Mesothelial cell of epicardium (in vitro differentiated cells): ENCODE measurements at regions not wholly inside any gene's neighbourhood (a gene's known extent, or its start where the extent isn't known, plus 50 kb on each side); places are given as distances from the start of the nearest gene placed in this dataset.
"Not testable (repeated sequence)": the region's sequence is repeated elsewhere in the genome, so short reads cannot be mapped to it uniquely, and the experiment has no call there.

Source experiments
- DNase-seq, 2 experiments: peaks; one replicate each; pipeline ENCODE4 v3.0.0; 2021; ENCODE audit warnings: low spot score in 2 of 2; ENCODE audit not compliant: unreplicated experiment in 2 of 2
- H3K27ac Mint-ChIP-seq: 2 replicates; pipeline ENCODE4 v1.8.0; 2021; ENCODE audit warnings: mixed read lengths
- H3K27me3 Mint-ChIP-seq: 2 replicates; pipeline ENCODE4 v1.8.0; 2021; ENCODE audit warnings: low read depth, mixed read lengths
- H3K36me3 Mint-ChIP-seq: 2 replicates; pipeline ENCODE4 v1.8.0; 2021; ENCODE audit warnings: mixed read lengths
- H3K4me1 Mint-ChIP-seq: 2 replicates; pipeline ENCODE4 v1.8.0; 2021; ENCODE audit warnings: mixed read lengths
- H3K4me3 Mint-ChIP-seq: 2 replicates; pipeline ENCODE4 v1.8.0; 2021; ENCODE audit warnings: mild to moderate bottlenecking, moderate library complexity, mixed read lengths
- H3K9me3 Mint-ChIP-seq: 2 replicates; pipeline ENCODE4 v1.8.0; 2021; ENCODE audit warnings: mixed read lengths
- CTCF ChIP-seq: fragments of 200-600 bp; sonication (generic); IDR thresholded peaks from one replicate; pipeline ENCODE4 v1.5.0; 2021; ENCODE audit warnings: antibody characterized with exemption; ENCODE audit not compliant: unreplicated experiment

GRCh38 chr14:105711841-105712460 is 185.6 kb downstream of the TMEM121 start:
- TF ChIP-seq CTCF, result no peak
- Mint-ChIP-seq H3K4me1 (no peaks in the 10 kb centered on the region), H3K27me3 (no peaks in the 10 kb centered on the region)

DNA sequence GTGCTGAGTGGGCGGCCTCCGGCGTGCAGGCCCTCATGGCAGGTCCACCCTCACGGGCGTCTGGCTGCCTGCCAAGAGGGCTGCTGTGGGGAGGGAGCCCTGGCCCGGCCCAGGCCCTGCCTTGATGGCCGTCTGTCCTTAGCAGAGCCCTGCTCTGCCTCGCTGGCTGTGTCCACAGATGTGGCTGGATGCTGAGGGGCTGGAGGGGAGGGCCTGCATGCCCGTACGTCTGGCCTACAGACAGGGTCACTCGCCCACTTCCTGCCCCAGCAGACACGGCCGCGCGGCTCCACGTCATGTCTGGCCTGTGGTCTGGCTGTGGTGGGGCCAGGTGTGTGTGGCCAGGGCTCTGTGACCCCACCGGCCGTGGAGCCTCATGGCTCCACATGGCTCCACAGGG is 186.3 kb downstream of the TMEM121 start:
- not testable (repeated sequence) for H3K4me3 Mint-ChIP-seq, H3K36me3 Mint-ChIP-seq, H3K27me3 Mint-ChIP-seq, H3K4me1 Mint-ChIP-seq, DNase-seq, H3K27ac Mint-ChIP-seq, H3K9me3 Mint-ChIP-seq

More at GRCh38 chr14:105711841-105712460, 185.6 kb downstream of the TMEM121 start:
- H3K36me3 Mint-ChIP-seq, result no peaks in the 10 kb centered on the region
- H3K27ac Mint-ChIP-seq, result no peak overlapping the region
- H3K9me3 Mint-ChIP-seq, result no peaks in the 10 kb centered on the region
- H3K4me3 Mint-ChIP-seq, result no peak overlapping the region
- DNase-seq, result peak in 1 of 2 experiments; percentile 24

DNA sequence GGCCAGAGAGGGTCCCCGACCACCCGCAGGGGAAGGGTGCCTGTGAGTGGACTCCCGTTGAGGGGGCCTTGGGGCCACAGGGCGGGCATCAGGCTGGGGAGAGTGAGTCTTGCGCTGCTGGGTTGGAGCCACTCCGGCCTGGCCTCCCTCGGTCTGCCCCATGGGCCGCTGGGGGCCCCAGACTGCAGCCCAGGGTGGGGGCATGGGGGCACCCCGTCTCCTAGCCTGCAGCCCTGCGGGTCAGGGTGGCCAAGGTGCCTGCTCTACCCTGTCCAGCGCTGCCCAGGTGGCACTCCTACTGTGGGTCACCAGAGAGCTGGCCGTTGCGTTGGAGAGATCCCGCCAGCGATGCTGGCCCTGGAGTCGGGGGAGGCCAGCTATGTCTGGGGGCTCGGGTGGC is 186.8 kb downstream of the TMEM121 start:
- peak in 1 of 2 experiments; percentile 26 for DNase-seq
- H3K36me3 Mint-ChIP-seq, H3K4me1 Mint-ChIP-seq, H3K4me3 Mint-ChIP-seq, H3K27ac Mint-ChIP-seq, H3K27me3 Mint-ChIP-seq, H3K9me3 Mint-ChIP-seq: not testable (repeated sequence)

DNA sequence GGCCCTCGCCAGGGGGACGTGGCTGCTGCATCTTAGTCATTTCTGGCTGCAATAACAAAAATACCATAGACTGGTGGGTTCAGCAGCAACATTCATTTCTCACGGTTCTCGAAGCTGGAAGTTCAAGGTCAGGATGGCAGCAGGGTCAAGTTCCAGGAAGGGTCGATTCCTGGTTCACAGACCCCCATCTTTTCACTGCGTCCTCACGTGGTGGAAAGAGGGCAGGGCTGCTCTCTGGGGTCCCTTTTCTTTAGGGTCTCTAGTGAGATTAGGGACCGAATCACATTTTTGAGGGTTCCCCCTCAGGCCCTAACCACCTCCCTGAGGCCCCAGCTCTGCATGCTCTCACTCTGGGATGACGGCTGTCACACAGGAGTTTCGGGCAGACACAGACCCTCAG is 187.5 kb downstream of the TMEM121 start:
- H3K27me3 Mint-ChIP-seq, H3K4me3 Mint-ChIP-seq, H3K27ac Mint-ChIP-seq, H3K4me1 Mint-ChIP-seq, H3K36me3 Mint-ChIP-seq, H3K9me3 Mint-ChIP-seq: not testable (repeated sequence)
- DNase-seq, result peak in 1 of 2 experiments; percentile 7

DNA sequence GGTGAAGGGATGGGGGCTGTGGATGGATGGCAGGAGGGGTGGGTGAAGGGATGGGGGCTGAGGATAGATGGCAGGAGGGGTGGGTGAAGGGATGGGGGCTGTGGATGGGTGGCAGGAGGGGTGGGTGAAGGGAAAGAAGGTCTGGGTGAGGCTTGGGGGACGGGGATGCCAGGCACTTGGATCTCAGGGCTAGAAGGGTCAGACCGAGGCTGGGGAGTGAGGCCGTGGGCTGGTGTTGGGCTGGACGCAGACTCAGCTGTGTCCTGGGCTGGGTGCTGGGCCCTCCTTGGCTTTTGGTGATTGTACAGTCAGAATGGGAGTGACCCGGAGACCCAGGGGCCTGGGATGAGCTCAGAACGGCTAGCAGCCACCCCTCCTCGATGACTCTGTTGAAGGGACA is 192.4 kb downstream of the TMEM121 start:
- not testable (repeated sequence) for H3K27ac Mint-ChIP-seq, H3K36me3 Mint-ChIP-seq, DNase-seq, H3K4me3 Mint-ChIP-seq, H3K27me3 Mint-ChIP-seq, H3K4me1 Mint-ChIP-seq, H3K9me3 Mint-ChIP-seq

GRCh38 chr14:105720106-105720505 is 193.7 kb downstream of the TMEM121 start:
- not testable (repeated sequence) for H3K4me3 Mint-ChIP-seq, H3K27me3 Mint-ChIP-seq, H3K27ac Mint-ChIP-seq, H3K4me1 Mint-ChIP-seq, DNase-seq, H3K36me3 Mint-ChIP-seq
- H3K9me3 Mint-ChIP-seq, result peaks cover 11% of the 10 kb centered on the region

DNA sequence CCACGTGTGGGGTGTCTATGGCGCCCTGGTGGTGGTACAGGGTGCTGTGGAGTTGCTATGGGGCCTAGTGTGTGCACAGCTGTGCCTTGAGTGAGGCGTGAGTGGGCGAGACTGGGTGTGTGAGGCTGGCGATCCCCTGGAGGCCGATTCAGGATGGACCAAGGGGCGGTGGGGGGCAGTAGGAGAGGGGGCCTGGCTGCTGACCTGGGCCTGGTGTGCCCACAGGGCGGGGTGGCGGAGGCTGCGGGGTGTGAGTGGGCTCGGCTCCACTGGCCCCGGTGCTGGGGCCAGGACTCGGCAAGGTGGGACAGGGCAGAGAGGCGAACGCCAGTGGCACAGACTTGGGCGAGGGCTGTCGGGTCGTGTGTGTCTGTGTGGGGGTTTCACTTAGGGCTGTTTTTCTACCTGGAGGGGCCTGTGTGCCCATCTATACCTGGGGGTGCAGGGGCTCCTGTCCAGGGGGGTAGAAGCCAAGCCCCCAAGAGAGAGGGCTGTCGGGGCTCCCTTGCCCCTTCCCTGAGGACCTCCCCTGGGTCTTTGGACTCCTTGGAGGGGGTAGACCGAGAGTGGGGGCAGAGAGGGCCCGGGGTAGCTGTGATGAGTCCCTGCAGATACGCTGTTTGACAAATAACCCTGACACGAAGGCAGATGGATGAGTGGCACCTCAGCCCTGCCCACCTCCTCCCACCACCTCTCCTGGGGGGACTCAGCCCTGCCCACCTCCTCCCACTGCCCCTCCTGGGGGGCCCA is 194.6 kb downstream of the TMEM121 start:
- not testable (repeated sequence) for H3K27me3 Mint-ChIP-seq, H3K4me1 Mint-ChIP-seq, DNase-seq, H3K27ac Mint-ChIP-seq, H3K36me3 Mint-ChIP-seq, H3K4me3 Mint-ChIP-seq
- peaks cover 15% of the 10 kb centered on the region for H3K9me3 Mint-ChIP-seq

DNA sequence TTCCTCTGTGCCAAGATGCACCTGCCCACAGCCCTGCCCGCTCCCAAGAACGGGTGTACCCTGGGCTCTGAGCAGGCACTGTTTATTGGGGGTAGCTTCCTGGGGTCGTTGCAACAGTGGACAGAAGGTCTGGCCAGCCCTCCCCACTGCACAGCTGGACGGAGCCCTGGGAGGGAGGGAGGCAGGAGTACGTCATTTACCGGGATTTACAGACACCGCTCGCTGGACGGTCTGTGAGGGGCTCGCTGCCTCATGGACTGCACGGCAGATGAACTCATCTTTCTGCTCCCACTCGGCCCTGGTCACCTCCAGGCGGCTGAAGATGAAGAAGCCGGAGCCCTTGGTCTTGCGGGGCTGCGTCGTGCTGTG is 195.2 kb downstream of the TMEM121 start:
- H3K36me3 Mint-ChIP-seq, result not testable (repeated sequence)

GRCh38 chr14:105721996-105722709 is 195.8 kb downstream of the TMEM121 start:
- not testable (repeated sequence) for H3K36me3 Mint-ChIP-seq, H3K4me3 Mint-ChIP-seq, H3K4me1 Mint-ChIP-seq, H3K27me3 Mint-ChIP-seq, H3K27ac Mint-ChIP-seq, DNase-seq
- peaks cover 20% of the 10 kb centered on the region for H3K9me3 Mint-ChIP-seq

More for the DNA sequence above, 195.2 kb downstream of the TMEM121 start:
- H3K27me3 Mint-ChIP-seq, H3K4me3 Mint-ChIP-seq, H3K4me1 Mint-ChIP-seq, DNase-seq, H3K27ac Mint-ChIP-seq: not testable (repeated sequence)
- H3K9me3 Mint-ChIP-seq, result peaks cover 16% of the 10 kb centered on the region

- not testable (repeated sequence) for DNase-seq, H3K27me3 Mint-ChIP-seq, H3K27ac Mint-ChIP-seq, H3K4me1 Mint-ChIP-seq, H3K4me3 Mint-ChIP-seq, H3K36me3 Mint-ChIP-seq
- peaks cover 28% of the 10 kb centered on the region for H3K9me3 Mint-ChIP-seq
Measured at GRCh38 chr14:105723271-105723670, 196.9 kb downstream of the TMEM121 start.

- not testable (repeated sequence) for H3K4me3 Mint-ChIP-seq, H3K27ac Mint-ChIP-seq, H3K36me3 Mint-ChIP-seq, DNase-seq, H3K27me3 Mint-ChIP-seq, H3K4me1 Mint-ChIP-seq
- peaks cover 33% of the 10 kb centered on the region for H3K9me3 Mint-ChIP-seq
Measured at GRCh38 chr14:105723776-105724175, 197.4 kb downstream of the TMEM121 start.

GRCh38 chr14:105729825-105730368 is 203.5 kb downstream of the TMEM121 start:
- H3K27ac Mint-ChIP-seq, H3K27me3 Mint-ChIP-seq, H3K4me1 Mint-ChIP-seq, H3K4me3 Mint-ChIP-seq, H3K36me3 Mint-ChIP-seq, DNase-seq: not testable (repeated sequence)
- H3K9me3 Mint-ChIP-seq, result peaks cover 64% of the 10 kb centered on the region

- peaks cover 59% of the 10 kb centered on the region for H3K9me3 Mint-ChIP-seq
Measured at GRCh38 chr14:105730731-105731130, 204.3 kb downstream of the TMEM121 start.

More at GRCh38 chr14:105730731-105731130, 204.3 kb downstream of the TMEM121 start:
- not testable (repeated sequence) for H3K27me3 Mint-ChIP-seq, H3K36me3 Mint-ChIP-seq, H3K4me3 Mint-ChIP-seq, H3K4me1 Mint-ChIP-seq, DNase-seq, H3K27ac Mint-ChIP-seq
